Heart left ventricle (tissue), 16 donors: ENCODE measurements at regions not wholly inside any gene's neighbourhood (a gene's known extent, or its start where the extent isn't known, plus 50 kb on each side); places are given as distances from the start of the nearest gene placed in this dataset.

Experiments used
- ATAC-seq, 4 donors: fragments of 200-7000 bp; cut with Tn5 transposase; one replicate each; pipeline ENCODE4 v1.9.1; 2020 to 2022; ENCODE audit warnings: moderate library complexity in 4 of 4, mild to moderate bottlenecking in 3 of 4, moderate number of reproducible peaks in 1 of 4
- DNase-seq, 5 donors: peaks; one replicate each; pipeline ENCODE4 v3.0.0-alpha.2; 2020
- H3K27ac ChIP-seq, 12 donors: fragments of 200-600 bp; sonication (generic) in 4 of 12; one replicate each; pipeline versions ENCODE4 v1.5.0 to v1.8.0; 2016 to 2022; ENCODE audit warnings: mild to moderate bottlenecking in 2 of 12
- H3K27me3 ChIP-seq, 9 donors: fragments of 200-600 bp; sonication (generic) in 2 of 9; one replicate each; pipeline versions ENCODE4 v1.5.1 to v1.8.0; 2016 to 2022; ENCODE audit warnings: mild to moderate bottlenecking in 3 of 9
- H3K36me3 ChIP-seq, 9 donors: fragments of 200-600 bp; sonication (generic) in 2 of 9; one replicate each; pipeline versions ENCODE4 v1.5.0 to v1.8.0; 2018 to 2022; ENCODE audit warnings: mild to moderate bottlenecking in 2 of 9
- H3K4me1 ChIP-seq, 12 donors: fragments of 200-600 bp; sonication (generic) in 4 of 12; one replicate each; pipeline versions ENCODE4 v1.5.0 to v1.8.0; 2016 to 2022; ENCODE audit warnings: mild to moderate bottlenecking in 3 of 12
- H3K4me3 ChIP-seq, 12 donors: fragments of 200-600 bp; sonication (generic) in 4 of 12; one replicate each; pipeline versions ENCODE4 v1.5.0 to v1.8.0; 2017 to 2022; ENCODE audit warnings: mild to moderate bottlenecking in 9 of 12, moderate library complexity in 4 of 12
- H3K9me3 ChIP-seq, 12 donors: fragments of 200-600 bp; sonication (generic) in 4 of 12; one replicate each; pipeline versions ENCODE4 v1.5.0 to v1.8.0; 2016 to 2022; ENCODE audit warnings: mild to moderate bottlenecking in 1 of 12
- POLR2A ChIP-seq, 2 donors: fragments of 450-650 bp; IDR thresholded peaks; one replicate each; pipeline ENCODE4 v1.6.1; 2017; ENCODE audit warnings: antibody characterized with exemption in 2 of 2, mild to moderate bottlenecking in 2 of 2, moderate library complexity in 2 of 2
- WGBS, 4 donors: extraction: QIAGEN DNeasy Blood & Tissue Kit in 2 of 4; methylation state at CpG; one replicate each; pipeline versions ENCODE4 v1.1.5 to v1.1.7; 2013 to 2018; 5-methylcytosine and 5-hydroxymethylcytosine counted together
- intact Hi-C, 10 donors: fragments of 100-400 bp; cut with DNase I; formaldehyde crosslinking; loops; one replicate each; pipeline versions ENCODE4 v1.11.1 to v1.14.2; 2022
- TF ChIP-seq, protein P1 (sequence below), 12 donors: fragments of 200-600 bp; sonication (generic) in 4 of 12; IDR thresholded peaks; one replicate each; pipeline versions ENCODE4 v1.5.0 to v1.8.0; 2018 to 2022; ENCODE audit warnings: antibody characterized with exemption in 12 of 12, mild to moderate bottlenecking in 5 of 12
- donor health status: ischemic (EF 13 %, LVEDD 7.1; RV severe dilation, severe dysfunction).
- donor health status: healthy with polysubstance abuse.
- donor health status: DM: no; HTN: yes; CAD: no.
- donor health status: DM: no; HTN: no; CAD: no.
- donor health status: ischemic (EF 25% LVEDD 6.9; RV normal size, moderate dysfunction).
- donor health status: ischemic (EF 25% LVEDD 5.7; RV mildly dilated, moderate dysfunction).
- donor health status: healthy.
- donor health status: DM: yes; HTN: yes; CAD: no.
- donor health status: ischemic (EF 35%, LVEDD 5.7; RV mildly dilated, moderate dysfunction).
- donor health status: nonischemic (EF 11% LVEDD 7.7; RV severe dilation, severe dysfunction).
- donor health status: DM: yes; HTN: yes; CAD: no.
- donor health status: PGD.
- donor health status: ischemic (EF 29% LVEDD 5.4; RV normal size, mild dysfunction).
- donor health status: nonischemic (EF 23%, LVEDD 6.1; RV moderate dilation, normal function).

DNA sequence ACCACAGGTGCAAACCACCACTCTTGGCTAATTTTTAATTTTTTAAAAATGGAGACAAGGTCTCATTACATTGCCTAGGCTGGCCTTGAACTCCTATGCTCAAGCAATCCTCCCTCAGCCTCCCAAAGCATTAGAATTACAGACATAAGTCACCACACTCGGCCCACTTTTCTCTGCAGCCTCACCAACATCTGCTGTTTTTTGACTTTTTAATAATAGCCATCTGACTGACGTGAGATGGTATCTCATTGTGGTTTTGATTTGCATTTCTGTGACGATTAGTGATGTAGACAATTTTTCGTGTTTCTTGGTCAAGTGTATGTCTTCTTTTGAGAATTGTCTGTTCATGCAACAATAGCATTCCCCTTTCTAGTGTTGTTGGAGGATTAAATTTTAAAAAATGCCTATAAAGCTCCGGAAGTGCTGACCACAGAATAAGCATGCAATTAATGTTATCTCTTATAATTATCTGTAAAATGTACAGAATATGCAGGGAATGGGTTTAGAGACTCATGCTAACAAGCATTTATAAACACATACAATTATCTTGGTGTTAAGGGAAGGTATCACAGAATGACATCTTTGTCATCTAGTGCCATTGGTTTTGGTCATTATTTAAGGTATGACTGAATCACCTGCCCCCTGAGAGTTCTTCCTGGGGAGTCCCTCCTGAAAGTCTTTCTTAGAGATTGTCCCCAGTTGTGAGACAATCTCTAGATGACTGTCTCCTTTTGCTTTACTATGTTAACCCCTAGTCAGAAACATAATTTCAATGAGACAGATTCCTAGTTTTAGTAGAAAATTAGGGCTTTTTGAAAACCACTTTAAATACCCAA, 118.5 kb upstream of the SERTM1 start:
- Histone ChIP-seq H3K4me1 (no peaks in the 10 kb centered on the region), H3K27me3 (peaks cover 0 to 3% (median 0%) of the 10 kb centered on the region in 9 donors), H3K27ac (no peak overlapping the region), H3K4me3 (no peak overlapping the region), H3K36me3 (no peaks in the 10 kb centered on the region), H3K9me3 (no peaks in the 10 kb centered on the region)
- ATAC-seq, result no peak
- DNase-seq, result no peak
- TF ChIP-seq, protein P1, sequence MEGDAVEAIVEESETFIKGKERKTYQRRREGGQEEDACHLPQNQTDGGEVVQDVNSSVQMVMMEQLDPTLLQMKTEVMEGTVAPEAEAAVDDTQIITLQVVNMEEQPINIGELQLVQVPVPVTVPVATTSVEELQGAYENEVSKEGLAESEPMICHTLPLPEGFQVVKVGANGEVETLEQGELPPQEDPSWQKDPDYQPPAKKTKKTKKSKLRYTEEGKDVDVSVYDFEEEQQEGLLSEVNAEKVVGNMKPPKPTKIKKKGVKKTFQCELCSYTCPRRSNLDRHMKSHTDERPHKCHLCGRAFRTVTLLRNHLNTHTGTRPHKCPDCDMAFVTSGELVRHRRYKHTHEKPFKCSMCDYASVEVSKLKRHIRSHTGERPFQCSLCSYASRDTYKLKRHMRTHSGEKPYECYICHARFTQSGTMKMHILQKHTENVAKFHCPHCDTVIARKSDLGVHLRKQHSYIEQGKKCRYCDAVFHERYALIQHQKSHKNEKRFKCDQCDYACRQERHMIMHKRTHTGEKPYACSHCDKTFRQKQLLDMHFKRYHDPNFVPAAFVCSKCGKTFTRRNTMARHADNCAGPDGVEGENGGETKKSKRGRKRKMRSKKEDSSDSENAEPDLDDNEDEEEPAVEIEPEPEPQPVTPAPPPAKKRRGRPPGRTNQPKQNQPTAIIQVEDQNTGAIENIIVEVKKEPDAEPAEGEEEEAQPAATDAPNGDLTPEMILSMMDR (IDR thresholded peaks at IDR 0.05), result no peak
- TF ChIP-seq POLR2A (IDR thresholded peaks at IDR 0.05), result no peak
- intact Hi-C loops, result no loop called here
- WGBS, 4 donors, result 82 to 86% (median 85%) methylated on average over 5 of the region's 5 CpGs

DNA sequence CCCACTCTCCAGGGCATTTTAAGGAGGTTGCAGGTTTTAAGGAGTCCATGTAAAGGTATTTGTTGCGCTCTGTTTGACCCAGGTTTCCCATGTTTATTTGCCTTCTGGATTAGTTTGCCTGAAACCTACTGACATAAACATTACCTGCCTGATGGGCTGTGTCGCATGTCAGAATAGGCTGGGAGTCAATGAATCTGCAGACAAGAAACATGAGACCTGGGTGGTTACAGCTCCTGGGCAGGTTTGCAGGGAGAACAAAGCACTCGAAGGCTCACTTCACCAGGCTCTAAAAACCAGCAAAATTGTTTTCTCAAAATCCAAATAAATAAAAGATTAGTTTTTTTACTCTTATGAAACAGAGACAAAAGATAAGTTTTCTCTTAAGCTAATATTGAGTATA, 114.4 kb upstream of the SERTM1 start:
- Histone ChIP-seq H3K27ac (no peak overlapping the region), H3K36me3 (no peaks in the 10 kb centered on the region), H3K9me3 (no peaks in the 10 kb centered on the region), H3K4me3 (no peak overlapping the region), H3K27me3 (peaks cover 0 to 3% (median 0%) of the 10 kb centered on the region in 9 donors), H3K4me1 (no peaks in the 10 kb centered on the region)
- 83 to 85% (median 84%) methylated on average over 3 of the region's 3 CpGs for WGBS, 4 donors
- no peak for ATAC-seq
- intact Hi-C loops, result no loop called here
- no peak for DNase-seq
- TF ChIP-seq, protein P1 (IDR thresholded peaks at IDR 0.05), result no peak
- TF ChIP-seq POLR2A (IDR thresholded peaks at IDR 0.05), result no peak

- no peak overlapping the region for H3K27ac ChIP-seq
- ATAC-seq (no peak), DNase-seq (no peak)
- intact Hi-C loops, result no loop called here
- H3K4me1 ChIP-seq, result no peaks in the 10 kb centered on the region
- no peaks in the 10 kb centered on the region for H3K27me3 ChIP-seq
- peaks cover 0 to 10% (median 0%) of the 10 kb centered on the region in 12 donors for H3K9me3 ChIP-seq
- 89 to 94% (median 90%) methylated on average over 5 of the region's 5 CpGs for WGBS, 4 donors
- no peak overlapping the region for H3K4me3 ChIP-seq
- TF ChIP-seq, protein P1 (IDR thresholded peaks at IDR 0.05), result no peak
- no peak for TF ChIP-seq POLR2A (IDR thresholded peaks at IDR 0.05)
- no peaks in the 10 kb centered on the region for H3K36me3 ChIP-seq
Observed at GRCh38 chr13:36567485-36567884, 106.3 kb upstream of the SERTM1 start.

- ATAC-seq (no peak), DNase-seq (no peak)
- Histone ChIP-seq H3K9me3 (peaks cover 0 to 10% (median 0%) of the 10 kb centered on the region in 12 donors), H3K27ac (no peak overlapping the region), H3K4me1 (no peaks in the 10 kb centered on the region), H3K4me3 (no peak overlapping the region), H3K27me3 (no peaks in the 10 kb centered on the region), H3K36me3 (no peaks in the 10 kb centered on the region)
- 77 to 85% (median 83%) methylated on average over 2 of the region's 2 CpGs for WGBS, 4 donors
- intact Hi-C loops, result no loop called here
- TF ChIP-seq, protein P1 (IDR thresholded peaks at IDR 0.05), result no peak
- no peak for TF ChIP-seq POLR2A (IDR thresholded peaks at IDR 0.05)
Observed at GRCh38 chr13:36570489-36570888, 103.3 kb upstream of the SERTM1 start.
